ENCODE measurements at regions not wholly inside any gene's neighbourhood (a gene's known extent, or its start where the extent isn't known, plus 50 kb on each side); places are given as distances from the start of the nearest gene placed in this dataset.

- TF ChIP-seq CTCF (IDR thresholded peaks at IDR 0.05; ENCODE audit: unreplicated experiment): no peak
- no peak overlapping the region for H3K27ac Mint-ChIP-seq (ENCODE audit: unreplicated experiment)
- H3K36me3 Mint-ChIP-seq (ENCODE audit: insufficient read depth, unreplicated experiment): no peaks in the 10 kb centered on the region
- DNase-seq: no peak
- CTCF ChIA-PET: no interaction called here
- no peaks in the 10 kb centered on the region for H3K4me1 Mint-ChIP-seq (ENCODE audit: low read depth, unreplicated experiment)
- BruUV-seq (replicated peaks): no TSS peak
- H3K9me3 Mint-ChIP-seq (ENCODE audit: low read depth, unreplicated experiment): no peaks in the 10 kb centered on the region
- no peak overlapping the region for H3K4me3 Mint-ChIP-seq (ENCODE audit: low read depth, unreplicated experiment)
- H3K27me3 Mint-ChIP-seq (ENCODE audit: unreplicated experiment): no peaks in the 10 kb centered on the region
- intact Hi-C loops (cut with micrococcal nuclease; ENCODE audit: unreplicated experiment): no loop called here
These were observed 178.5 kb downstream of the SH2D1A start for GRCh38 chrX:124524852-124525251.

GRCh38 chrX:124529786-124530185, 183.4 kb downstream of the SH2D1A start:
- Mint-ChIP-seq H3K4me3 (ENCODE audit: low read depth, unreplicated experiment) (no peak overlapping the region), H3K9me3 (ENCODE audit: low read depth, unreplicated experiment) (no peaks in the 10 kb centered on the region), H3K36me3 (ENCODE audit: insufficient read depth, unreplicated experiment) (no peaks in the 10 kb centered on the region), H3K27ac (ENCODE audit: unreplicated experiment) (no peak overlapping the region), H3K4me1 (ENCODE audit: low read depth, unreplicated experiment) (no peaks in the 10 kb centered on the region), H3K27me3 (ENCODE audit: unreplicated experiment) (peaks cover 13% of the 10 kb centered on the region)
- TF ChIP-seq CTCF (IDR thresholded peaks at IDR 0.05; ENCODE audit: unreplicated experiment): no peak
- BruUV-seq (replicated peaks): no TSS peak
- CTCF ChIA-PET: no interaction called here
- no peak for DNase-seq
- intact Hi-C loops (cut with micrococcal nuclease; ENCODE audit: unreplicated experiment): no loop called here

DNA sequence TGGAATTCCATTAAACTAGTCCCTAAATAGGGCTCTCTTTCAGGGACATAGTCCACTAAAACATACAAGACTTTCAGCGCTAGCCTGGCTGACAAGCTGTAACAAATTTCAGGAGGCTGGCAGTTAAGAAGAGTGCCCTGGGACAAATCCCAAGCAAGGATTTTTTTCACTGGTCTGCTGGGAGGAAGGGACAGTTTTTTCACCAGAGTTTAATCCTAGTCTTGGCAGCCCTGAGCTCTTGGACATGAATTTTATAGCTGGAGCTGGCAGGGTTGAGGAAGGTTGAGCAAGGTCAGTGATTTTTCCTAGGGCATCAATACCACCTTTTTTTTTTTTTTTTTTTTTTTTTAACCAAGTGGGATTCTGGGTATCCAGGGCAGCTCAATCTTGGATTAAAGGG, 184.4 kb downstream of the SH2D1A start:
- intact Hi-C loops (cut with micrococcal nuclease; ENCODE audit: unreplicated experiment): no loop called here
- H3K27ac Mint-ChIP-seq (ENCODE audit: unreplicated experiment): no peak overlapping the region
- H3K4me1 Mint-ChIP-seq (ENCODE audit: low read depth, unreplicated experiment): no peaks in the 10 kb centered on the region
- BruUV-seq (replicated peaks): no TSS peak
- TF ChIP-seq CTCF (IDR thresholded peaks at IDR 0.05; ENCODE audit: unreplicated experiment): no peak
- no peaks in the 10 kb centered on the region for H3K9me3 Mint-ChIP-seq (ENCODE audit: low read depth, unreplicated experiment)
- CTCF ChIA-PET: no interaction called here
- H3K4me3 Mint-ChIP-seq (ENCODE audit: low read depth, unreplicated experiment): no peak overlapping the region
- DNase-seq: no peak
- no peaks in the 10 kb centered on the region for H3K36me3 Mint-ChIP-seq (ENCODE audit: insufficient read depth, unreplicated experiment)
- H3K27me3 Mint-ChIP-seq (ENCODE audit: unreplicated experiment): peaks cover 14% of the 10 kb centered on the region

GRCh38 chrX:124534536-124534935, 188.2 kb downstream of the SH2D1A start:
- no peak for TF ChIP-seq CTCF (IDR thresholded peaks at IDR 0.05; ENCODE audit: unreplicated experiment)
- Mint-ChIP-seq H3K4me3 (ENCODE audit: low read depth, unreplicated experiment) (no peak overlapping the region), H3K36me3 (ENCODE audit: insufficient read depth, unreplicated experiment) (no peaks in the 10 kb centered on the region), H3K4me1 (ENCODE audit: low read depth, unreplicated experiment) (no peaks in the 10 kb centered on the region), H3K27me3 (ENCODE audit: unreplicated experiment) (peaks cover 14% of the 10 kb centered on the region), H3K27ac (ENCODE audit: unreplicated experiment) (no peak overlapping the region), H3K9me3 (ENCODE audit: low read depth, unreplicated experiment) (peaks cover 3% of the 10 kb centered on the region)
- DNase-seq: no peak
- BruUV-seq (replicated peaks): no TSS peak
- CTCF ChIA-PET: no interaction called here
- intact Hi-C loops (cut with micrococcal nuclease; ENCODE audit: unreplicated experiment): no loop called here

- Mint-ChIP-seq H3K27ac (ENCODE audit: unreplicated experiment) (no peak overlapping the region), H3K9me3 (ENCODE audit: low read depth, unreplicated experiment) (peaks cover 3% of the 10 kb centered on the region), H3K4me1 (ENCODE audit: low read depth, unreplicated experiment) (no peaks in the 10 kb centered on the region), H3K27me3 (ENCODE audit: unreplicated experiment) (no peaks in the 10 kb centered on the region), H3K4me3 (ENCODE audit: low read depth, unreplicated experiment) (no peak overlapping the region), H3K36me3 (ENCODE audit: insufficient read depth, unreplicated experiment) (no peaks in the 10 kb centered on the region)
- no peak for DNase-seq
- intact Hi-C loops (cut with micrococcal nuclease; ENCODE audit: unreplicated experiment): no loop called here
- CTCF ChIA-PET: no interaction called here
- no TSS peak for BruUV-seq (replicated peaks)
- TF ChIP-seq CTCF (IDR thresholded peaks at IDR 0.05; ENCODE audit: unreplicated experiment): no peak
These were observed 194.1 kb downstream of the SH2D1A start for GRCh38 chrX:124540474-124540873.
